ENCODE measurements at regions not wholly inside any gene's neighbourhood (a gene's known extent, or its start where the extent isn't known, plus 50 kb on each side); places are given as distances from the start of the nearest gene placed in this dataset.

DNA sequence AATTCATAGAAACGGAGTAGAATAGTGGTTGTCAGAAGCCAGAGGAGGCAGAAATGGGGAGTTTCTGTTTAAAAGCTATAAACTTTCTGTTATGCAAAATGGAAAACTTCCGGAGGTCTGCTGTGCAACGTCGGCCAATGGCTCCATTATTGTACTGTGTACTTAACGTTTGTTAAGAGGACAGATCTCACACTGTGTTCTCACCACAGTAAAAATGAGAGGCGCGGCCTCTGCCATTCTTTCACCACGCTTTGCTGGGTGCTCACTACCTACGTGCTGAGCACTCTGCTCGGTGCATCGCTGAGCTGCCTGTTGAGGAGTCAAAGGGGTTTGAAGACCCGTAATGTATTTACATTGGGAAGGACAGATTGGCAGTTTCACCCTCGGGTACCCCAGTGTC, 218.8 kb upstream of the B3GAT1 start:
- ChIA-PET CTCF (no interaction called here), POLR2A (no interaction called here)
- TF ChIP-seq, protein P1, sequence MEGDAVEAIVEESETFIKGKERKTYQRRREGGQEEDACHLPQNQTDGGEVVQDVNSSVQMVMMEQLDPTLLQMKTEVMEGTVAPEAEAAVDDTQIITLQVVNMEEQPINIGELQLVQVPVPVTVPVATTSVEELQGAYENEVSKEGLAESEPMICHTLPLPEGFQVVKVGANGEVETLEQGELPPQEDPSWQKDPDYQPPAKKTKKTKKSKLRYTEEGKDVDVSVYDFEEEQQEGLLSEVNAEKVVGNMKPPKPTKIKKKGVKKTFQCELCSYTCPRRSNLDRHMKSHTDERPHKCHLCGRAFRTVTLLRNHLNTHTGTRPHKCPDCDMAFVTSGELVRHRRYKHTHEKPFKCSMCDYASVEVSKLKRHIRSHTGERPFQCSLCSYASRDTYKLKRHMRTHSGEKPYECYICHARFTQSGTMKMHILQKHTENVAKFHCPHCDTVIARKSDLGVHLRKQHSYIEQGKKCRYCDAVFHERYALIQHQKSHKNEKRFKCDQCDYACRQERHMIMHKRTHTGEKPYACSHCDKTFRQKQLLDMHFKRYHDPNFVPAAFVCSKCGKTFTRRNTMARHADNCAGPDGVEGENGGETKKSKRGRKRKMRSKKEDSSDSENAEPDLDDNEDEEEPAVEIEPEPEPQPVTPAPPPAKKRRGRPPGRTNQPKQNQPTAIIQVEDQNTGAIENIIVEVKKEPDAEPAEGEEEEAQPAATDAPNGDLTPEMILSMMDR (IDR thresholded peaks at IDR 0.05; ENCODE audit: insufficient read depth, low read length, missing control alignments) = no peak
- DNase-seq (ENCODE audit: low read depth, low spot score) = no peak
- no peak overlapping the region for H3K4me3 ChIP-seq (ENCODE audit: low read depth, low read length)

DNA sequence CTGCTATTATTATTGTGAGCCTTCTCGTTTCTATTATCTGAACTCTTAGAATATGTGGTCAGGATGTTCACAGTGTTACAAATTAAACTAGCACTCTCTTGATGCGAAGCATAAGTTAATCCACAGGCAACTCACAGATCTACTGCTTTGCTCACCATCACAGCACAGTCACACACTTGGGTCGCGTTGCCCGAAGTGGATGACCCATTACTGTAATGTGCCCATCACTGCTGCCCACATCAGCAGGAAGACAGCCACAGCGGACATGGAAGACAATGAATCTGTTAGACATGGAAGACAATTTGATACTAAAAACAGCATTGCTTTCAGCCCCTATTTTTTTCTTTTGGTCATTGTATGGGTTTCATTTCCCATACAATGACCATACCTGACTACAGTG, 216.4 kb upstream of the B3GAT1 start:
- no peak for DNase-seq (ENCODE audit: low read depth, low spot score)
- TF ChIP-seq, protein P1 (IDR thresholded peaks at IDR 0.05; ENCODE audit: insufficient read depth, low read length, missing control alignments) = no peak
- ChIA-PET CTCF (no interaction called here), POLR2A (no interaction called here)
- no peak overlapping the region for H3K4me3 ChIP-seq (ENCODE audit: low read depth, low read length)

DNA sequence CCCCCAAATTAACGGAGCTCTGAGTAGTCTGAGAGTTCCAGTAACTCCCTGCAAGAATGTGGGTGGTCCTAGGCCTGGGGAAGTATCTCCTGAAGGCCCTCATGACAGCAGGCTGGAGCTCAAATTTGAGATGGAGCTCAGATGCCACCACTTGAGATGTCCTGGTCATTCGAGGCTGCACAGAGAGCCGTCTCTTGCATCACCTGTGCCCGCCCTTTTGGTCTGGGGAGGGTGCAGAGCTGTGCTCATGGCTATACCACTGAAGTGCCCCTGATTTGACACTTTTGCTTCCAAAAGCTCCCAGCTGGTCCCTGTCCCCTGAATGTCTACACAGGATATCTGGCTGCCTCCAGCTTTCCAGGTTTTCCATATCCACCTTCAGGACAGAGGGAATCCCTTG, 214.0 kb upstream of the B3GAT1 start:
- TF ChIP-seq, protein P1 (IDR thresholded peaks at IDR 0.05; ENCODE audit: insufficient read depth, low read length, missing control alignments) = no peak
- no peak for DNase-seq (ENCODE audit: low read depth, low spot score)
- no peak overlapping the region for H3K4me3 ChIP-seq (ENCODE audit: low read depth, low read length)
- POLR2A ChIA-PET = no interaction called here
- CTCF ChIA-PET = no interaction called here

- TF ChIP-seq, protein P1 (IDR thresholded peaks at IDR 0.05; ENCODE audit: insufficient read depth, low read length, missing control alignments) = no peak
- no peak for DNase-seq (ENCODE audit: low read depth, low spot score)
- ChIA-PET CTCF (no interaction called here), POLR2A (no interaction called here)
- H3K4me3 ChIP-seq (ENCODE audit: low read depth, low read length) = no peak overlapping the region
These were observed 213.6 kb upstream of the B3GAT1 start for GRCh38 chr11:134625631-134626030.

- DNase-seq (ENCODE audit: low read depth, low spot score) = no peak
- POLR2A ChIA-PET = no interaction called here
- CTCF ChIA-PET = no interaction called here
- TF ChIP-seq, protein P1 (IDR thresholded peaks at IDR 0.05; ENCODE audit: insufficient read depth, low read length, missing control alignments) = no peak
- no peak overlapping the region for H3K4me3 ChIP-seq (ENCODE audit: low read depth, low read length)
These were observed 213.1 kb upstream of the B3GAT1 start for GRCh38 chr11:134625151-134625550.

DNA sequence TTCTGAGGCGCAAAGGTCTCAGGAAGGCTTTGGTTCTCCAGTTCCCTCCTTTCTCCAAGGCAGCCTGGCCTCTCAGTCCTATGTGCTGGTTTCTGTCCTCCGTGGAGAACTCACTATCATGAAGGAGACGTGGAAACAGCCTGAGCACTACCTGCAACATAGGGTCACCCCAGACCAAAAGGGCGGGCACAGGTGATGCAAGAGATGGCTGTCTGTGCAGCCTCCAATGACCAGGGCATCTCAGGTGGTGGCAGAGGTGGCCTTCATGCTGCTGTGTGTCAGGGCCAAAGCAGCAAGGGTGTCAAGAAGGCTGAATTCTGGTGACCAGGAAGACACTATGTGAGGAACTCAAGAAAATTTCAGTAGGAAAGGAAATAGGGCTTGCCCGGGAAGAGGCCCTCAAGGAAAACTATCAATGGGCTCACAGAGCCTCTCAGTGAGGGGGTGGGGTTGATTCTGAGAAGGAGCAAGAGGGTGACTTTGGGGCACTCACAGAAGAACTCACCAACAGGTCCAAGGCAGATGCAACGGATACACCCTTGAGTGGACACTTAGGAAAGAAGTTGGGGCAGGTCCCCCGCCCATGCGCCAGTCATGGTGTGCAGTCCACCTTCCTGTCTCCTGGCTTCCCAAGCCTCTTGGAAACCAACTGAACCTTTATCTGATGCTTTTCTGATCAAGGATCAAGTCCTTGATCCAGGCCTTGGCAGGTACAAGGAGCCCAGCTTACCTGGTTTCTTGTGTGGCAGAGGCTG, 212.3 kb upstream of the B3GAT1 start:
- H3K4me3 ChIP-seq (ENCODE audit: low read depth, low read length) = no peak overlapping the region
- ChIA-PET POLR2A (no interaction called here), CTCF (no interaction called here)
- TF ChIP-seq, protein P1 (IDR thresholded peaks at IDR 0.05; ENCODE audit: insufficient read depth, low read length, missing control alignments) = no peak
- no peak for DNase-seq (ENCODE audit: low read depth, low spot score)

Data from AG04449 (cell line).